OCI-LY1 (cell line): ENCODE measurements at regions not wholly inside any gene's neighbourhood (a gene's known extent, or its start where the extent isn't known, plus 50 kb on each side); places are given as distances from the start of the nearest gene placed in this dataset.

Experiments
- EZH2 ChIP-seq: fragments of 200-600 bp; sonication (generic), shearing (Covaris generic); IDR thresholded peaks from 2 replicates; pipeline ENCODE4 v1.8.0; 2017; ENCODE audit warnings: borderline replicate concordance, mixed run types, mild to moderate bottlenecking, antibody characterized with exemption, low read length, moderate library complexity, mixed read lengths
- TF ChIP-seq, protein P1 (sequence below): fragments of 200-600 bp; sonication (generic), shearing (Covaris generic); IDR thresholded peaks from 2 replicates; pipeline ENCODE4 v1.5.1; 2017; ENCODE audit warnings: mild to moderate bottlenecking, antibody characterized with exemption, low read length, moderate library complexity, mixed read lengths

- TF ChIP-seq, protein P1, sequence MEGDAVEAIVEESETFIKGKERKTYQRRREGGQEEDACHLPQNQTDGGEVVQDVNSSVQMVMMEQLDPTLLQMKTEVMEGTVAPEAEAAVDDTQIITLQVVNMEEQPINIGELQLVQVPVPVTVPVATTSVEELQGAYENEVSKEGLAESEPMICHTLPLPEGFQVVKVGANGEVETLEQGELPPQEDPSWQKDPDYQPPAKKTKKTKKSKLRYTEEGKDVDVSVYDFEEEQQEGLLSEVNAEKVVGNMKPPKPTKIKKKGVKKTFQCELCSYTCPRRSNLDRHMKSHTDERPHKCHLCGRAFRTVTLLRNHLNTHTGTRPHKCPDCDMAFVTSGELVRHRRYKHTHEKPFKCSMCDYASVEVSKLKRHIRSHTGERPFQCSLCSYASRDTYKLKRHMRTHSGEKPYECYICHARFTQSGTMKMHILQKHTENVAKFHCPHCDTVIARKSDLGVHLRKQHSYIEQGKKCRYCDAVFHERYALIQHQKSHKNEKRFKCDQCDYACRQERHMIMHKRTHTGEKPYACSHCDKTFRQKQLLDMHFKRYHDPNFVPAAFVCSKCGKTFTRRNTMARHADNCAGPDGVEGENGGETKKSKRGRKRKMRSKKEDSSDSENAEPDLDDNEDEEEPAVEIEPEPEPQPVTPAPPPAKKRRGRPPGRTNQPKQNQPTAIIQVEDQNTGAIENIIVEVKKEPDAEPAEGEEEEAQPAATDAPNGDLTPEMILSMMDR = no peak
- no peak for TF ChIP-seq EZH2
Measured at GRCh38 chr1:201619513-201619912, 80.6 kb downstream of the NAV1 start.
